HEK293T (cell line): ENCODE measurements at regions not wholly inside any gene's neighbourhood (a gene's known extent, or its start where the extent isn't known, plus 50 kb on each side); places are given as distances from the start of the nearest gene placed in this dataset.

ENCODE experiments used
- ARNT ChIP-seq: fragments of 450-650 bp; IDR thresholded peaks from 2 replicates; pipeline ENCODE4 v1.6.1; 2017; ENCODE audit warnings: mild to moderate bottlenecking
- BHLHE40 ChIP-seq: fragments of 450-650 bp; IDR thresholded peaks from 2 replicates; pipeline ENCODE4 v1.6.1; 2016; ENCODE audit warnings: mild to moderate bottlenecking, moderate library complexity, borderline replicate concordance
- CTBP1 ChIP-seq: fragments of 450-650 bp; IDR thresholded peaks from 2 replicates; pipeline ENCODE4 v1.6.1; 2016; ENCODE audit warnings: borderline replicate concordance

- no peak for TF ChIP-seq BHLHE40
- TF ChIP-seq ARNT: no peak
- no peak for TF ChIP-seq CTBP1
Measured at GRCh38 chr13:73697166-73697565, 437.0 kb downstream of the KLF12 start.
